Tongue (tissue), 1 donor: ENCODE measurements at regions not wholly inside any gene's neighbourhood (a gene's known extent, or its start where the extent isn't known, plus 50 kb on each side); places are given as distances from the start of the nearest gene placed in this dataset.

Experiments used
- DNase-seq: peaks from one replicate; pipeline ENCODE4 v3.0.0-alpha.2; 2015

DNA sequence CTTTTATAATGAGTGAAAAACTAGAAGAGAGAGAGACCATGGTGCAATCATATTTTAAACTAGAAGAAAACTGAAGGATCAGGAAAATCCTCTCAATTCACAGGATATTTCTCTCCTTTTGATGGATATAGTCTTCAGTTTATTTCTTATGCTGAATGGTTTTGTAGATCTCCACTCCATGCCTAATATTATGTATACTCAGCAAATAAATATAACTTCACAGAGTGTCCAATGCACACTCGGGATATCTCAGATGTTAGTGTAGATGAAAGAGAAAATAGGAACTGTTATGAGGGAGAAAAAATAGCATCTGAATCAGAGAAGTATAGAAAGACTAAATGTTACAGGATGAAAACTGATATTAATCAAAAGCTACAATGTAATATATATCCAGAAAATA, 1324.5 kb upstream of the PIK3C3 start:
- DNase-seq, result no peak

- DNase-seq, result no peak
Measured at GRCh38 chr18:40624959-40625358, 1330.1 kb upstream of the PIK3C3 start.

DNA sequence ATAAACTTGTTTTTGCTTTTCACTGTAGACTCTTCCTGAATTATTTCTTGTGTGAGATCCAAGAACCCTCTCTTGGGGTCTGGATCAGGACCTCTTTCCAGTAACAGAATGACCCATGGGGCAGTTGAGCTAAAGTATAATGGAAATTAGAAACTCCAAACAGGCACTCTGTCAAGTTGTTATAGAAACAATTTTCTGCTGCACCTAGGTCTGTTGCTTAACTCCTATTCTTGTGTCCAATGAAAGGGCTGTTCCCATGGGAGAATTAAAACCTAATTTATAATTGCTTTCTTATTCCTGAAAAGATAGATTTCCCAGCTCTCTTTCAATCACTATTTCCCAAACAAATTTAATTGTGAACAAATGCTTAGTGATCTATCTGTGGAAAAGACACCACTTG, 1341.3 kb upstream of the PIK3C3 start:
- DNase-seq, result peak; percentile 8

DNA sequence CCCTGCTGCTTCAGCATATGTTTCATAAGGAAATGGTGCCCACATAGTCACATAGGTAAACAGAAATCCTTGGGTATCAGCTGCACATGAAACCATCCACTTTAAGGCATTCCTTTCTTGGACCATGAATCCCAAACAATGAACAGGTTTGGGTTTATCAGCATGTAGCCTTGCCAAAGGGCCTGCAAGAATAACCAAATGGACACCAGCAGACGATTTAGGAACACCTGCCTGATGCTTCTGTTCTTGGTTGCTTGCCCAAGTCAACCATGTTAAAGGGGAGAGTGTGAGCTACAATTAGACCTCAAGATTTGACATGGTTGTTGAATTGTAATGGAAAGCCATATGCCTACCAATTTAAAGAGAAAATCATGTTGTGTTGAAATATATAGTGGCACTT, 1342.7 kb upstream of the PIK3C3 start:
- DNase-seq, result no peak

DNA sequence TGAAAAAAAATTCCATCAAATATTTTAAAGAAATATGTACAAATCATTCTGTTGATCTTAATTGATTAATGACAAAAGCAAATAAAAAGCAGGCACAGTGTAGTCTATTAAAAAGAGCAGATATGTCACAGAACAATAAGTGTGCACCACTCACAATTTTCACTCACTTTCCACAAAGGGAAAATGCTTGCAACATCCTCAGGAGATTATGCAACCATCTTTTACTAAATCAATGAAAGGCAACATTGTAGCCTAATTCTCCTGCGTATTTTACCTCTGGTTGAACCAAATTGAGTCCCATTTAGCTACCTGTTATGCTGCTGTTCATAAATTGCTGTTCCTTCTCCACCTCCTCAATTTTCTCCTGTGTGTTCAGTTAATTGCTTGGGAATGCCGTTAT, 1346.8 kb upstream of the PIK3C3 start:
- no peak for DNase-seq

GRCh38 chr18:40607542-40608148, 1347.4 kb upstream of the PIK3C3 start:
- DNase-seq, result peak; percentile 19

GRCh38 chr18:40606996-40607395, 1348.0 kb upstream of the PIK3C3 start:
- no peak for DNase-seq

DNA sequence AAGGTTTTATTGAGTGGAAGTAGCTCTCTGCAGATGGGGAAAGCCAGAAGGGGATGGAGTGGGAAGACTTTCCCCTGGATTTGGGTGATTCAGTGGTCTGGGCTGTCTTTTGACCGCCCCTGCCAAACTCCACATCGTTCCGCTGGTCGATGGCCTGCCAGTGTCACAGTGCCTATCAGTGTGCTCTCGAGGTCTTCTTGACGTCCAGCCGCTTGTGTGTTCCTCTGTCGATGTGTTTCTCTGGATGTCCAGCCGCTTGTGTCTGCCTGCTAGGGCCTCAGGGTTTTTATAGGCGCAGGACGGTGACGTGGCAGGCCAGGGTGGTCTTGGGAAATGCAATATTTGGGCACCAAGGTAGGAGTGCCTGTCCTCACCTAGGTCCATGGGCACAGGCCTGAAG, 1371.4 kb upstream of the PIK3C3 start:
- no peak for DNase-seq

DNA sequence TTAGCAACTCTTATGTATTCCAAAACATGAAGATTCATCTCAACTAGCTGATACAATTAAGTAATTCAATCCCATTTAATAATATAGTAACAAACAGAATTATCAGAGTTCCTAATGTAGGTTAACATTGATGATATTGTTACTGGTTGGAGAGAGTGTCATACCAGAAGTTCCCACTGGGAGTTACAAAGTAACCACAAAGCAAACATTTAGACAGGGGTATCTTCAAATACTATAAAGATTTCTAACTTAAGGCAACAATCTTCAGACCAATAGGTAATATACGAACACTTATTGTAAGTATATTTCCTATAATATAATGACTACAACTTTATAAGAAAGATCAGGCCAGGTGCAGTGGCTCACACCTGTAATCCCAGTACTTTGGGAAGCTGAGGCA, 1372.9 kb upstream of the PIK3C3 start:
- no peak for DNase-seq

- no peak for DNase-seq
Measured at GRCh38 chr18:40577981-40578365, 1377.1 kb upstream of the PIK3C3 start.

- DNase-seq, result no peak
Measured at GRCh38 chr18:40577239-40577980, 1377.6 kb upstream of the PIK3C3 start.

DNA sequence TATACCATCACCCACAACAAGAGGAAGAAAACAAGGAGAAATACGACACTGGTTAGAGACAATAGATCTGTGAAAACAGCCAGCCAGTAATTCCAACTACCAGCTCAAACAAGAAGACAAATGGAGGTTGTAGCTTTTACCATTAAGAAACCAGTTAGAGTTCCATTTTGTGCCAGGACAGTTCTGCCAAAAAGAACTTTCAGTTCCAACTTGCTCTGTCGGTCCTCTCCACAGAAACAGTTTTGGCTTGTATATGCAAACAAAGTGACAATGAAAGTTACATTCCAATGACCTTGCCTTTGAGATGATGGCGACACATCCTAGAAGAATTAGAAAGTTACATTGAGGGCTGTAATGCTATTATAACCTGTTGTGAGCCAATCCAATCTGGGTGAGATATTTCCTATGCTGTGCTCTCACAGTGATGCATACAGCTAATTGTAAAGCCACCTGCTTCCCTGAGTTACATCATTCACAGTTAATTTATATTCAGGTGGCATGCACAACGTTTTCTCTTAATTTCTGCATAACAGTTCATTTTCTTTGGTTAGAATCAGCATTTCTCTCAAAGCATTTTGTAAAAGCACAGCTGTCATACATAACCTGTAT, 1378.4 kb upstream of the PIK3C3 start:
- DNase-seq, result no peak

- no peak for DNase-seq
Measured at GRCh38 chr18:40570615-40571014, 1384.4 kb upstream of the PIK3C3 start.

GRCh38 chr18:40569605-40570004, 1385.4 kb upstream of the PIK3C3 start:
- DNase-seq, result no peak

DNA sequence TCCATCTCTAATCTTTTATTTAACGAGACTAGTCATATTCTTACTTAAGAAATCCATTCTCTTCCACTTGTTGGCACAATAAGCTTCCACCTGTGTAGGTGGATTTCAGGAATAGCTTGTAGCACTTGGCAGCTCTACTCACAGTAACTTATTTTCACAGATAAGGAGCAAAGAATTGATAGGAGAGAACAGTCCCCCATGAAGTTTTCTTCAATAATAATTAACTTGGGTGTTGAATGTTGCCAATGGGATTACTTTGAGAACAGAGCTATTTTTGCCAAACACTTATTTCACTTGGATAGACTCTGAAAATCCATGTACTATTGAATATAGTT, 1388.6 kb upstream of the PIK3C3 start:
- DNase-seq, result no peak

- no peak for DNase-seq
Measured at GRCh38 chr18:40565805-40566509, 1389.1 kb upstream of the PIK3C3 start.

GRCh38 chr18:40559556-40559955, 1395.5 kb upstream of the PIK3C3 start:
- DNase-seq, result no peak

DNA sequence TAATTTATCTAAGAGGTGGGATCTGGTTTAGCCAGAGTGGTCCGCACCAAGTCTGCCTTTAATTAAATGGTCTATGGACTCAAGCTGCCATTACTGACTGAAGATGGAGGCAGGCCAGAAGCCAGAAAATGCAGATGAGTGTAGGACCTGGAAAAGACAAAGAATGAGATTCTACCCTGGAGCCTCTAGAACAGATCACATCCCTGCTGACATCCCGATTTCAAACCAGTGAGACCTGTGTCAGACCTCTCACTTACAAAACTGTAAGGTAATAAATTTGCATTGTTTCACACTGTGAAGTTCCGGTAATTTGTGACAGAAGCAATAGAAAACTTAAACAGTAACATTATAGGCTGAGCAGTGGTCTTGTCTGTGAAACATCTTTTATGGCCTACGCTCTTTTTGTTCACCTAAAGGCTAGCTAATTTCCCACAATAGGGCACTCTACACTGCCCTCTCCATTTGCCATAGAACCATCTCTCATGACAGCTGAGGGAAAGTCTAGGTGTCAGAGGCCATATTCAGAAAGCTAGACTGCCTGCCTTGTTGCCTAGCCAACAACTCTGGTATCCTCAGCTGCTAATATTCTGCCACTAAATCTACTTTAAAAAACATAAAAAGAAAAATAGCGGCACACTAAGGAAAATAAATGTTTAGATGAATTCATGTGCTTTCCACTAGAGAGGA, 1396.2 kb upstream of the PIK3C3 start:
- DNase-seq, result no peak

- DNase-seq, result no peak
Measured at GRCh38 chr18:40555914-40556313, 1399.1 kb upstream of the PIK3C3 start.

DNA sequence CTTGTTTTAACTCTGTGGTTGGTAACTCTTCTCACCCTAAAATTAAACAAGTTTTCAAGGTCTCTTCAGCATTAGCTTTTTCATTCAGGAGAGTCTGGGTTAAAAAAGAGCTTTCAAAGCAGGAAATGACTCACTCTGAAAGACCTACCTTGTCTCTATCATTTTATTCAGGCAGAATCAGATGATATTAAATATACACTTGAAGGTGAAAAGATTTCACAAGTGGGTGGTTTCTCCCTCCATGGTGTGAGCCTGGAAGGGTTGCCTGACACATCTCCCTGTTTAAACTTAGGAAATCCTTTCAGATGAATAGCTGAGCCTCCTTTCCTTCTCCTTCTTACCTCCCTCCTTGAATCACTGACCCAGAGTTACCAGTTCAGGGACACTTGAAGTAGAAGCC, 1402.0 kb upstream of the PIK3C3 start:
- DNase-seq, result no peak

GRCh38 chr18:40546875-40547274, 1408.2 kb upstream of the PIK3C3 start:
- no peak for DNase-seq

GRCh38 chr18:40534723-40535122, 1420.3 kb upstream of the PIK3C3 start:
- no peak for DNase-seq

- no peak for DNase-seq
Measured at GRCh38 chr18:40532046-40532445, 1423.0 kb upstream of the PIK3C3 start.
